CD4-positive, alpha-beta T cell treated with Interleukin-1 beta for 1 hour (primary cell): ENCODE measurements at regions not wholly inside any gene's neighbourhood (a gene's known extent, or its start where the extent isn't known, plus 50 kb on each side); places are given as distances from the start of the nearest gene placed in this dataset.

Experiments used
- DNase-seq, 2 donors: peaks; one replicate each; pipeline ENCODE4 v3.0.0-alpha.2; 2020 to 2022

- DNase-seq = no peak
These were observed 96.8 kb downstream of the SNRPN start for GRCh38 chr15:25051399-25052154.

- no peak for DNase-seq
These were observed 97.6 kb downstream of the SNRPN start for GRCh38 chr15:25052191-25052999.

GRCh38 chr15:25053000-25053815, 98.4 kb downstream of the SNRPN start:
- no peak for DNase-seq

DNA sequence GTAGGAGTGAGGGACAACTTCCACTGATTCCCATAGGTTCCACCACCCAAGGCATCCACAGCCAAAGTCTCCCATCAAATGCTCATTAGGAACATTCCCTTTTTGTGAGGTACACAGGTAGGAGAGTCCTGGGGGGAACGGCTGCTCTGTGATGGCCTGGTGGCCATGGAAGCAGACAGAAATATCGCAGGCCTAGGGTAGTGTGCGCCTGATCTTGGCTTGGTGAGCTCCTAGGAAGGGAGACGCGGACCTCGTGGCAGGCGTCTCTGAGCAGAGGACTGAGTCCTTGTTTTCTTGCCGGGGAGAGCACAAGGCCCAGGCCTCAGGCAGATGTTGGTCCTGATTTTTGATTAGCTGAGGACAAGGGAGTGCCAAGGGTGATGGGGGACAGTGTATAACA, 99.5 kb downstream of the SNRPN start:
- no peak for DNase-seq

DNA sequence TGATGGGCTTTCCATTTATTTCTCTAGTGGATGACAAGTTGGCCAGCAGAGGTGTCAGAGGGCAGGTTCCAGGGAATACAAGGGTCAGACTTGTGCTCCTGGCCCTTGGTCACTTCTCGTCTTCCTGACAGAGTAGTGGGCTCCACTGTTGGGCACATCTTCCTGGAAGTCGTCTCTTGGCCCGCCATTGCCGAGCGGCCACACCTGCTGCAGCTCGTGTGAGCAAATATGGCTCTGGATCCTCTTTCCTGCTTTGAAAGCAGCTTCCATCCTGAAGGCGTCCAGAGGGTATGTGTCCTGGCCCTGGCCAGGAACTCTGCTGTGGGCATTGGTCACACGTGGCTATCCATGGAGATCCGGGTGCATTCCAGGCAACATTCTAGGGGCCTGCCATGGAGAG, 100.2 kb downstream of the SNRPN start:
- no peak for DNase-seq

DNA sequence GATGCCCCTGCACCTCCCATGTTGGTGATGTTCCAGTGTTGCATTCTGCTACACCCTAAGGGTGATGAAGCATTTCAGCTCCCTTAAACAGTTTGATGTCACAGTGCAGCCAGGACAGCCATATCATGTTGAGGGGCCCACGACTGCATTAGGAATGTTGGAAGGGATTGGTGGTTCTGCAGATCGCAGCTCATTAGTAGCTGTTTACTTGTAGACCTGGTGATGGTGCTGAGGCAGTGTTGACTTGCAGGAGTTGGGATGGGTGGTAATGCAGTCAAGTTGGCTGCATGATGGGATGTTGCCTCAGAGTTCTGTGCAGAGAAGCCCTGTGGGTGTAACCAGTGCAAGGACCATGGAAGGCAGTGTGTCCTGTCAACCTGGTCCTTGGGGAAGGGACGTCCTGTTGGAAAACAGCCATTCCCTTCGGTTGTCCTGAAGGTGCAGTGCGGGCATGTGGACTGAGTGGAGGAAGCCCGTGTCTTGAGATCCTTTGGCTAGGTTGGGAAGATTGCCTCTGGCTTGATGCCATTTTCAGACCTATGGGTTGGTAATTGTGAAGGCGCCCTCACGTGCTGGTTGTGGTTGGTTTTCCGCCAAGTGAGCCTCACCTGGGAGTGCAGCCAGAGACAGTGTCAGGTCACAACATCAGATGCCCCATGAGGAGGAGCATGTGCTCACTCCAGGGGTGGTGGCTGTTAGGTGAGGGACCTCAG, 100.7 kb downstream of the SNRPN start:
- no peak for DNase-seq

DNA sequence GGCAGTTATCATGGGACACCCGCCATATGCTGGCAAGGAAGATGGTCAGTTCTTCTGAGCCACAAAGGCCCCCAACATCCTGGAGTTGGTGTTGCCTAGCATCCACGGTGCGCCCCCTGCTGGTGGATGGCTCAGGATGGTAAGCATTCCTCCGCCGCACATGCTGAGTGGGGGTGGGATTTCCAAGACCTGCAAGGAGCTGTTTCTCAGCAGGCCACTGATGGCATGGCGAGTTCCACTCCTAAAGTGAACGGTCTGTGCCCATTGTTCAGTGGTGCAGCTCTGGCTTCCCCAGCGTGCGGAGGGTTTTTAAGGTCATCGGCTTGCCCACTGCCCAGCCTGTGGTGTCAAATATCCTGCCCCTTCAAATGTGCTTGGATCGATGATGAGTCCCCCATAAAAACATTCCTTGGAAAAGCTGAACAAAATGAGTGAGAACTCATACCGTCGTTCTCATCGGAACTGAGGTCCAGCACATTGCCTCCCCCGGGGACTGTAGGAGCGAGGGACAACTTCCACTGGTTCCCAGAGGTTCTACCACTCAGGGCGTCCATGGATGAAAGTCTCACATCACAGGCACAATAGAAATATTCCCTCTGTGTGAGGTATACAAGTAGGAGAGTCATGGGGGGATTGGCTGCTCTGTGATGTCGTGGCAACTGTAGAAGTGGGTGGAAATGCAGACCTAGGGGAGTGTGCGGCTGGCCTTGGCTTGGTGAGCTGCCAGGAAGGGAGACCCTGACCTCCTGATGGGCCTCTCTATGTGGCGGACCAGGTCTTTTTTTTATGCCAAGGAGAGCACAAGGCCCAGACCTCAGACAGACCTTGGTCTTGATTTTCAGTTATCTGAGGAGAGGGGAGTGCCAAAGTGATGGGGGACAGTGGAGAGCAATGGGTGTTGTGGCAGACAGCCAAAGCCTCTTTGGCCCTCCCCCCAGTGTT, 102.0 kb downstream of the SNRPN start:
- no peak for DNase-seq

- no peak for DNase-seq
These were observed 102.8 kb downstream of the SNRPN start for GRCh38 chr15:25057574-25057973.

GRCh38 chr15:25058080-25058785, 103.4 kb downstream of the SNRPN start:
- no peak for DNase-seq

- no peak for DNase-seq
These were observed 105.1 kb downstream of the SNRPN start for GRCh38 chr15:25059698-25060471.

DNA sequence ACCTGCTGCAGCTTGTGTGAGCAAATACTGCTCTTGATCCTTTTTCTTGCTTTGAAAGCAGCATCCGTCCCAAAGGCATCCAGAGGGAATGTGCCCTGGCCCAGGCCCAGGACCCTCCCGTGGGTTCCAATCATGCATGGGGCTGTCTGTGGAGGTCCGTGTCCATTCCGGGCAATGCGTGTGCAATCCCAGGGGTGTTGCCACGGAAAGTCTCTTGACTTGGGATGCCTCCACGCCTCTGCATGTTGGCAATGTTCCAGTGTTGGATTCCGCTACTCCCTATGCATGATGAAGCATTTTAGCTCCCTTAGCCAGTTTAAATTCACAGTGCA, 105.7 kb downstream of the SNRPN start:
- no peak for DNase-seq

GRCh38 chr15:25060996-25061620, 106.3 kb downstream of the SNRPN start:
- no peak for DNase-seq

GRCh38 chr15:25061808-25062550, 107.2 kb downstream of the SNRPN start:
- no peak for DNase-seq

DNA sequence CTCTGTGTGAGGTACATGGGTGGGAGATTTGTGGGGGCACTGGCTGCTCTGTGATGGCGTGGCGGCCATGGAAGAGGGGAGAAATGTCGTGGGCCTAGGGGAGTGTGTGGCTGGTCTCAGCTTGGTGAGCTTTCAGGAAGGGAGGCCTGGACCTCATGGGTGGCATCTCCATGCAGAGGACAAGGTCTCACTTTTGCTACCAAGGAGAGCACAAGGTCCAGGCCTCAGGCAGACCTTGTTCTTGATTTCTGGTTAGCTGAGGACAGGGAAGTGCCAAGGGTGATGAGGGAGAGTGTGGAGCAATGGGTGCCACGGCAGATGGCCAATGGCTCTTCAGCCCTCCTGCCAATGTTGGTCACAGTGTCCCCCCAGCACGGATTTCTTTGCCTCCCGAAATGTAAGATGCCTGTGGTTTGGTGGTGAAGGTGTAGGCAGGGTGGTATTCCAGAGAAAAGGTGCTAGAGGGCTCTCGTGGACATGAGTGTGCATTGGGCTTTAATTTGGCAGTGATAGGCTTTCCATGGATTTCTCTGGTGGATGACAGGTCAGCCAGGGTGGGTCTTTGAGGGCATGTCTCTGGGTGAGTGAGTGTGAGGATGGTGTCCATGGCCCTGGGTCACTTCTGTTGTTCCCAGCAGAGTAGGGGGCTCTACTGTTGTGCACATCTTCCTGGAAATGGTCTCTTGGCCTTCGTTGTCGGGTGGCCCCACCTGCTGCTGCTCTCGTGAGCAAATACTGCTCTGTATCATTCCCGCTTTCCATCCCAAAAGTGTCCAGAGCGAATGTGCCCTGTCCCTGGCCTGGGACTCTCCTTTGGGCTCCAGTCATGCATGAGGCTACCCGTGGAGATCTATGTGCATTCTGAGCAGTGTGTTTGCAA, 108.0 kb downstream of the SNRPN start:
- DNase-seq = no peak

- DNase-seq = no peak
These were observed 110.5 kb downstream of the SNRPN start for GRCh38 chr15:25065286-25065685.

DNA sequence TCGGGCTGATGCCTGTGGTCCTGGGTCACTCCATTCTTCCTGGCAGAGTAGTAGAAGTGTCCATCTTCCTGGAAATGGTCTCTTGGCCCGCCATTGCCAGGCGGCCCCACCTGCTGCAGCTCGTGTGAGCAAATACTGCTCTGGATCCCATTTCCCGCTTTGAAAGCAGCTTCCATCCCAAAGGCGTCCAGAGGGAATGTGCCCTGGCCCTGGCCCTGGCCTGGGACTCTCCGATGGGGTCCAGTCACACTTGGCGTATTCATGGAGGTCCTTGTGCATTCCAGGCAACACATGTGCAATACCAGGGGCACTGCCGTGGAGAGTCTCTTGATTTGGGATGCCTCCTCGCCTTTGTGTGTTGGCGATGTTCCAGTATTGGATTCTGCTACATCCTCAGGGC, 111.1 kb downstream of the SNRPN start:
- DNase-seq = no peak

GRCh38 chr15:25066708-25067107, 111.9 kb downstream of the SNRPN start:
- no peak for DNase-seq

GRCh38 chr15:25067725-25068309, 113.0 kb downstream of the SNRPN start:
- DNase-seq = no peak
